ENCODE measurements at regions not wholly inside any gene's neighbourhood (a gene's known extent, or its start where the extent isn't known, plus 50 kb on each side); places are given as distances from the start of the nearest gene placed in this dataset.

DNA sequence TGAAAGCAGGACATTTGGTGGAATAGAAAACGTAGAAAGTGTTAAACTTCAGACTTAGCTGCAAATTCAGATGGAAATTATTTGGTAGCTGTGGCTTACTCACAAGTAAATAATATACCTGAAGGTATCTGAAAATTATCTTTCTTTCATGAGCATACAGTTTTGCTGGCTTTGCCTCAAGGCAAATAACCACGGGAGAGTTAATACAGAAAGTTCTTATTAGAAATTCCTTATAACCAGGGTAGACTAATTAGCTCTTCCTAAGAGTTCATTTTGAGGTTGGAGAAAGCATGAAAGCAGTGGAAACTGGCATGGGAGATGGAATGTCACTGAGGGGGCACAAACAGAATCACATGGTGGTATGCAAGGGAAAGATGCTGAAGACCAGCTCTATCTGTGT lies 217.5 kb downstream of the CD83 start:
- DNase-seq: no peak

GRCh38 chr6:14337152-14337551 lies 219.6 kb downstream of the CD83 start:
- no peak for DNase-seq

- DNase-seq: no peak
These were observed 221.6 kb downstream of the CD83 start for GRCh38 chr6:14339172-14339571.

DNA sequence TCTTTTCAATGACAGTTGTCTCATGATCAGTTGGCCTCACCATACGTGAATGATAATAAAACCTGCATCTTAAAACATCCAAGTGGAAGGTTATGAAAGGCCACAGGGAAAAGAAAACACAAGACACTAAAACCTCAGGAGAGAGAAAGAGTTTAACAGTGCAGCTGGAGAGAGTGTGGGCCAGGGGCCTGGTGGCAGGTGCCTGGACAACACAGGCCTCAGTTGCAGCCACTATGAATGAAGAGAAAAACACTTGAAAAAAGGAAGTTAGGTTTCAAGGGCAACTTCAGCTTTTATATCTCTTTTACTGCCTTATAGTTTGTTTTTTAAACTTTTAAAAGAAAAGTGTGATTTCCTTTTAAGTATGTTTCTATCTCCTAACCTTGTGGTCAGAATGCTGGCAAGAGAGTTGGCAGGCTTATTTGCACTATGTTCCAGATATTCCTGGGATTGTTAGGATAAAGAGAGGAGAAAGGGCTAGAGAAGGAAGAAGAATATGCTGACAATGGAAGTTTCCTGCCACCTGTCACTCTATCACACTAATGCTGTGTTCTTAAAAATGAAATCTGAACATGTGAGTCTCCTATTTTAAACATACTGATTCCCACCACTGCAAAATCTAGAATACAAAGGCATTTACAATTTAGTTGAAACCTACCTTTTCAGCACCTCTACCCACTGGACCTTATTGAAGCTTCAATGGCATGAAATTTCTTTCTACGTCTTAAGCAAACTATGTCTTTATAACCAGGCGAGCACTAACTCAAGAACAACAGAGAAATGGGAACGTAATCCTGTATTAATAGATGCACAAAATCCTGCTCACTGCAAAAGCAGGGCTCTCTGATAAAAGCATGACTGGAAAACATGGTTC lies 222.4 kb downstream of the CD83 start:
- DNase-seq: no peak

GRCh38 chr6:14344486-14344885 lies 226.9 kb downstream of the CD83 start:
- DNase-seq: no peak

DNA sequence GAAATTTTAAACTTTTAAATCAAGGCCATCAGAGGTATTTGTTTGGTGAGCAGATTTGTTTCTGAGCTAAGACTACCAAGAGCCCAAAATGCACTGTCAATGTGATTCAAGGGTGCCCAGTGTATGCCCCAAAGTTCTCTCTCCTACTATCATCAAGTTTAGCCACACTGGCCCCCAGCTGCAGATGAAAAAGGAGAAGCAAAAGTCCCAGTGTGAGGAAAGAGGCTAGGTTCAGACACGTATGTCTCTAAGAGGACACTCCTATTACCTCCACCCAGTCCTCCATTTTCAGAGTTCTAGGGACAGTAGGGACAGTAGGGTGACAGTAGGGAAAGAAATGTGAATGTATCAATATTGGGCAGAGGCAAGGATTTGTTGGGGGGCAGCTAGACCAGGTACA lies 230.8 kb downstream of the CD83 start:
- no peak for DNase-seq

- no peak for DNase-seq
These were observed 231.9 kb downstream of the CD83 start for GRCh38 chr6:14349507-14349906.

- no peak for DNase-seq
These were observed 232.6 kb downstream of the CD83 start for GRCh38 chr6:14350210-14350609.

GRCh38 chr6:14353281-14353680 lies 235.7 kb downstream of the CD83 start:
- DNase-seq: no peak

DNA sequence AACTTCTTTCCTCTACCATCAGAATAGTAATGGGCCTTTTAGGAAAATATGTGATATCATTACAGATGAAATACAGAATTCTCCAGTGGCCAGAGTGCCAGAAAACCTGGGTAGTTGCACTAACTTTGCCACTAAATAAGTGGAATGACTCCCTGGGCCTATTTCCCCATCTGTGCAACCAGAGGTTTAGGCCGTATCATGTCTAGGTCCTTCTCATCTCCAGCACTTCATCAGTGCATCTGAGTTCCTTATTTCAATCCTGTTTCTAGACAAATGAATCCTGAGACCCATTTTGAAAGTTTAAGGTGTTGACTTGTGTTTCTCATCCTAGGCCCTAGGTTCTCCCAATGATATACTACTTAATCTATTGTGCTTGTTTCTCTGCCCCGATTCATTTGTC lies 236.2 kb downstream of the CD83 start:
- DNase-seq: no peak

- no peak for DNase-seq
These were observed 237.5 kb downstream of the CD83 start for GRCh38 chr6:14354919-14355572.

GRCh38 chr6:14359438-14359837 lies 241.9 kb downstream of the CD83 start:
- no peak for DNase-seq

DNA sequence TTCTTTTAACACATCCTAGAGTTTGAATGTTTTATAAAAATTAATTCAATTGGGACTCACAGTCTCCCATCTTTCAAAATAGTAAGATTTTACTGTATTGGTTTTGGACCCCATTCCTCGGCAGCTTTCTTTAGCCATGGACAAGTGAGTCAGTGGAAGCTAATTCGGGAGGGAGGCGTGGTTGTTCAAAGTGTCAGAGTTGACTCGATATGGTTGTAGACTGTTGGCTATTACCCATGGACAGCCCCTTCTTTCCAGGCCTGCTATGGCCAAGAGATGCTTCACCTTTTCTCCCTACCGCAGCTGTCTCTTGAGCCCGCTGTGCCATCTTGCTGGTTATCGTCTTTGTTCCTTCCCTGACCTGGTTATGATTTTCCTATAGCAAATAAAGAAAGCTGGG lies 243.0 kb downstream of the CD83 start:
- no peak for DNase-seq

DNA sequence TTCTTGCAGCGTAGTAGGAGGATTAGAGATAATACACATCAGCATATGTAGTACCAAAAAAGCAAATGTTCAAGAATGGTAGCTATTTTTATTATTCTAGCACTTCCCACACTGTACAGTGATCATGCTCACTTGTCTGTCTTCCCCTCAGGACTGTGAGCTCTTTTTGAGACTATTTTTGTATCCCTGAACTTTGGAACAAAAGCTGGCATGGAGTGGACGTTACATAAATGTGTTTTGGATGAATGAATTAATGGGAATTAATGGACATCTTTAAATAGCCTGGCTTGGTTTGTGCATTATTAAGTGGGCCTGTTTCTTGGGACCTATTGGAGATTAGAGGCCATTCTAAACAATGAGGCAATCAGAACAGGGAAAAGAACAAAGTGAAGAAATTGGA lies 243.7 kb downstream of the CD83 start:
- DNase-seq: no peak

- no peak for DNase-seq
These were observed 244.5 kb downstream of the CD83 start for GRCh38 chr6:14361956-14362587.

- no peak for DNase-seq
These were observed 246.8 kb downstream of the CD83 start for GRCh38 chr6:14364370-14364769.

- DNase-seq: no peak
These were observed 247.8 kb downstream of the CD83 start for GRCh38 chr6:14365393-14365792.

DNA sequence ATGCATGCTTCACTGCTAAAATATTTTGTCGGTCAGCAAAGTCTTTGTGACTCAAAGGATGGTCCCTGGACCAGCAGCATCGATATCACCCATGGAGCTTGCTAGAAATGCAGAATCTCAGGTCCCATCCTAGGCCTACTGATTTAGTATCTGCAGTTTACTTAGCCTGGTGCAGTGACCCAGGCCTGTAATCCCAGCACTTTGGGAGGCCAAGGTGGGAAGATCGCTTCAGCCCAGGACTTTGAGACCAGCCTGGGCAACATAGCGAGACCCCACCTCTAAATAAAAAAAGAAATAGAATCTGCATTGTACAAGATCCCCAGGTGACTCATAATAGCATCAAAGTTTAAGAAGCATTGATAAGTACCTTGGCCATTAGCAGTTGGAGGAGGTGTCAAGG lies 248.7 kb downstream of the CD83 start:
- no peak for DNase-seq

- DNase-seq: no peak
These were observed 249.3 kb downstream of the CD83 start for GRCh38 chr6:14366872-14367271.

GRCh38 chr6:14367296-14367695 lies 249.7 kb downstream of the CD83 start:
- DNase-seq: no peak

GRCh38 chr6:14369717-14370116 lies 252.1 kb downstream of the CD83 start:
- DNase-seq: no peak

GRCh38 chr6:14371530-14371929 lies 254.0 kb downstream of the CD83 start:
- DNase-seq: no peak

DNA sequence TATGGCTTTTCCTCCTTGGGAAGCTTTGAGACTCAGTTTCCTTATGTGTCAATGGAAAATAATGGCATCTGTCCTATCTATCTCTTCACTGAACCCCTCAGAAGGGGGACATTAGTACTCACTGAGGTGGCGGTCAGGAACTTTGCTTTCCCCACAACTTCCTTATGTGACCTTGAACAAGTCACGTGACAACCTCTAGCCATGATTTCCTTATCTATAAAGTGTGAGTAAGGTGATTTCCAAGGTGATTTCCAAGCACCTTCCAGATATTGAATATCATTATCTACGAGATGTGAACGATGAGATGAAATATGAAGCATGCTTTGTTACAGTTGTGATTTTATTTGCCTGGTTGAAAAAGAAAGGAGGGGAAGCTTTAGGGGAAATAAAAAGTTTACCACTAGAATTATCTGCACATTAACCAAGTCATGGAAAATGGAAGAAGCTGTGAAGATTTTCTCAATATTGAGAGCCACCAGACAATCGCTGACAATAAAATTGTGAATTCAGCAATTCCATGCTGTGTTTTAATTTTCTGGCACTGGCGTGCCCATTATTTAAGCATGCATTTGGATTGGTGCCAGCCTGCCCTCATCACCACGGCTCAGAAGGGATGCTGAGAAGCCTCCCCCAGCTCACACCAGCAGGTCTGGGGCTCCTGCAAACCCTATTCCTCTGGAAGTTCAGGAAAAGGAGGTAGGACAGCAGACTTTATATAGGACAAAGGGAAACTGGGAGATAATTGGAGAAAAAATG lies 255.3 kb downstream of the CD83 start:
- DNase-seq: no peak

Measured in NCI-H187 (cell line).